SHP77 (cell line): ENCODE measurements at regions not wholly inside any gene's neighbourhood (a gene's known extent, or its start where the extent isn't known, plus 50 kb on each side); places are given as distances from the start of the nearest gene placed in this dataset.

Source experiments
- DNase-seq, 2 experiments: peaks; one replicate each; lab custom pipeline; 2025; lab: John Stamatoyannopoulos, UW

- no peak for DNase-seq
Measured at GRCh38 chr15:39347453-39347852, 233.4 kb upstream of the THBS1 start.

DNA sequence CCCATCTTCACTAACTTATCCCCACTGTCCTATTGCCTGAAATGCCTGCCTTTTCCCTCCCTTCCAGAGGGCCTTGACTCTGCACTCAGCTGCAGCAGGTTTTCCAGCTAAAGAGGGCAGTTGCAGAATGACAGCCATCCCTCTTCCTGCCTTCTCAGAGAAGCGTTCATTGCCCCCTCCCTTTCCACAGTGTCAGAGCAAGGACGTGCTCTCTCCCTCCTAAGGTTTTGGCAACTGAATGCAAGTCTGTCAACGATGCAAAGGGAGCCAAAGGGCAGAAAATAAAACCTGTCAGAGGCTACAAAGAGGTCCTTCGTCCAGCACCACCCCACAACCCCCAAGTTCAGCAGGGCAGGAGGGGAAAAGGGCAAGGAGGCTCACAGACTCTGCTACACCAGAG is 230.1 kb upstream of the THBS1 start:
- no peak for DNase-seq

- no peak for DNase-seq
Measured at GRCh38 chr15:39354189-39354588, 226.7 kb upstream of the THBS1 start.

DNA sequence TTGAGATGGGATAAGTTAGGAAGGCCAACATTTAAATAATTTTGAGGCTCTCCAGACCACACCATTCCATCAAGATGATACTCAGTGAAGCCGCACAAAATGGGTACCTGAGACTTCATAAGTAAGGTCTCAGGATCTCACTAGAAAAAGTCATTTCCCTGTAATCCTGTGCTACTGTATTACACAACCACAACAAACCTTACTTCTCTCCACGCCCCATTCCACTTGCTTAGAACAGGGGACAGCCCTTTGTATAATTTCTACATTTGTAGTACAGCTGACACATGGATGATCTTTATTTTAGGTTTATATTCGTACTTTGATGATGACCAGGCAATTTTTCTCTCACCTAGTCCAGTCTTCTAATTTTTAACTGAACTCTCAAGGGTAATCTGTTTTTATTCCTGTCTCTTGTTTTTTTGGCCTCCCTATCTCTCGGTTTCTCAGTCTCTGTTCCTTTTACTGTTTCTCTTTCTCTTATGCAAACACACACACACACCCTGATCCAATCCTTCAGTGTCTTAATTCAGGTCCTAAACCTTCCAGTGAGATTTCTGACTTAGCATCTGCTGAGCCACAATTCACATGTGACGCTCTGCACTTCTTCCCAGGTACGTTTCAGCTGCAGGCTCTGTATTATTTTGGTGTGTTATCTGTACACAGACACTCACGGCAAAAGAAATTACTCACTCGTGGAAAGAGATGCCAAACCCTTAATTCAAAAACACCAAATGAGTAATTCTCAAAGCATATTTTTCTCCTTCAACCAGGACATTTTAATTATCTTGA is 223.2 kb upstream of the THBS1 start:
- no peak for DNase-seq

GRCh38 chr15:39358441-39359041 is 222.3 kb upstream of the THBS1 start:
- no peak for DNase-seq

DNA sequence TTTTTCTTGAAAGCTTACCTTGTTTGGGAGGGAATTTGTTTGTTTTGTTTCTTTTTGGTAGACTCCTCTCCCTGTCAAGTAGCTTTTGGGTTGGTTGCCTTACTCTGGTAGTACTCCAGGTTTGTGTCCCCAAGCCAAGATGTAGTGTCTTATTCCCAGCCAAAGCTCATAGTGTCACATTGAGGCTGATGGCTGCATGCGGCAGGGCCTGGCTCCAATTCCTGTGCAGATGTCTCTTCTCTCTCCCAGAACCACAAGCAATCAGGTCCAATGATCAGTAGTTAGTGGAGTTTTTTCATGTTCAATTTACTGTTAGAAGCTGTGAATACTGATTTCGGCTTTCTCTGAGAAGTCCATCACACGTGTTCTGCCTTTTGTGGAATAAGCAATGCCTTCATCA is 221.1 kb upstream of the THBS1 start:
- DNase-seq: no peak

GRCh38 chr15:39360452-39360851 is 220.4 kb upstream of the THBS1 start:
- DNase-seq: no peak

GRCh38 chr15:39361497-39361896 is 219.4 kb upstream of the THBS1 start:
- no peak for DNase-seq

GRCh38 chr15:39362821-39363561 is 217.9 kb upstream of the THBS1 start:
- DNase-seq: no peak

DNA sequence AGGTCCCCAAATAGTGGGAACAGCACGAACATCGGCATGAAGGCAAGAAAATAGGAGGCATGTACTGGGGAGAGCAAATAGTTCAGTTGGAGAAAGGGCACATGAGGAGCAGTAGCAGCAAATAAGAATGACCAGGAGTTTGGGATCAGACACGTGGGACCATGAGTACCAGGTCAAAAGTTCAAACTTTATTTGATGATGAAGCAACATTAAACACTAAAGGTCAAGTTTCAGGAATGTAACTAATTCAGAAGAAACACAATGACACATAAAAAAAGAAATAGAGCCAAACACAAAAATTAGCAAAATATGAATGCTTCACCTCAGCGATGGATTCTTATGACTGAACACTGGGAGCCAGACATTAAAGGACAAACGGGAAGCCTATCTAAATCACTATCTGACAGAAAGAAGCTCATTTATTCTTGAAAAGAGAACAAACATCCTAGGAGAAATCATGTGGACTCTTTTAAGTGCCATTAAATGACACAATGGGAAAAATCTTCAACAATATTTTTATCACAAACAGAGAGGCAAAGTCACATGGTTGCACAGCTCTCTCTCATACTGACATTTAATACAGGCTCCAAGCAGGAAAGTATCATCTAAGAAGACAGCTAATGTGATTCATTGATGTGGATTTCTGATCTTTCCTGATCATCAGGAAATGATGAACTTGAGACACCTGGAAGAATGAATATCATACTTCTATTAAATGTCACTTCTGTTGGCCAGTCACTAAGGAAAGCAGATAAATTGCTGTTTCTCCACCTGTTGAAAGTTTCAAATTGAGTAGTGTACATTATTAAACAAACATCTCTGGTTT is 216.9 kb upstream of the THBS1 start:
- DNase-seq: no peak

DNA sequence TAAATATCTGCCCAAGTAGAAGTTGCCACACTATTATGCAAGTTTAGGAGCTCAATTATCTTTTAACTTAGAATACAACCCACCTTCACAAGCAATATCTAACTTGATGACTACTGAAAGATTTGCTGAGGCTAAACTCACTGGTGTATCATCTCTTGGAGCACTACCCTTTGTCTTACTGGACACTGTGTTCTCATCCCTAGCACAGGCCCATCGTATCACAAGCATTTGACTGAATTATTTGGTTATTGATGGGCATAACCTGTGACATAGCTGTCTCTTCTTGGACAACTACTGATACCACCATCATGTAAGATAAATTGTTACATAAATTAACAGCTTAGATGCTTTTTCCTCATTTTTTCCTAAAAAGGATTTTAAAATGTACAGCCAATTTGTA is 216.2 kb upstream of the THBS1 start:
- DNase-seq: no peak

- DNase-seq: no peak
Measured at GRCh38 chr15:39365161-39365560, 215.7 kb upstream of the THBS1 start.

- DNase-seq: no peak
Measured at GRCh38 chr15:39365873-39366272, 215.0 kb upstream of the THBS1 start.

- no peak for DNase-seq
Measured at GRCh38 chr15:39367596-39367995, 213.3 kb upstream of the THBS1 start.

GRCh38 chr15:39369768-39370167 is 211.1 kb upstream of the THBS1 start:
- no peak for DNase-seq

DNA sequence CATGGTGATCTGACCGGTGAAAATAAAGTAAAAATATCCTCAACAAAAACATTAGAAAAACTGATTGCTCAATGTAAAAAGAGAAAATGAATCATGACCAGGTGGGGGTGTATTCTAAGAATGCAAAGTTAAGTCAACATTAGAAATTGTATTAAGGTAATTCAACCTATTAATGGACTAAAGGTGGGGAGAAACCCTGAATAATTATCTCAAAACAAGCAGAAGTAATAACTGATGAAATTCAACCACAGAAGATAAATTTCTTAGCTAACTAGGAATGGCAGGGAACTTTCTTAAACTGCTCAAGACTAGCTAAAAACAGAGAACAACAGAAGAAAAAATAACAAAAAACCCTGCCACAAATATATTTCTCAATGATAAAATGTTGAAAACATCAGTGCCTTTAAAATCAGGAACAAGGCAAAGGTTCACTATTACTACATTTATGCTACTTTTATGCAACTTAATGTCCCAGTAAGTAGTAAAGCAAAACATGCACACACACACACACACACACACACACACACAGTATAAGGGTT is 204.4 kb upstream of the THBS1 start:
- DNase-seq: no peak

DNA sequence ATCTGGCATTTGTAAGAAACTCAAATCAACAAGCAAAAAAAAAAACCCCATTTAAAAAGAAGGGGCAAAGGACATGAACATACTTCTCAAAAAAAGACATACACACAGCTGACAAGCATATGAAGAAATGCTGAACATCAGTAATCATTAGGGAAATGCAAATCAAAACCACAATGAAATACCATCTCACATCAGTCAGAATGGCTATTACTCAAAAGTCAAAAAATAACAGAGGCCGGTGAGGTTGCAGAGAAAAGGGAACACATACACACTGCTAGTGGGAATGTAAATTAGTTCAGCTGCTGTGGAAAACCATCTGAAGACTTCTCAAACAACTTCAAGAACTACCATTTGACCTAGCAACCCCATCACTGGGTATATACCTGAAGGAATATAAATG is 199.4 kb upstream of the THBS1 start:
- no peak for DNase-seq

- DNase-seq: no peak
Measured at GRCh38 chr15:39388118-39388517, 192.8 kb upstream of the THBS1 start.

DNA sequence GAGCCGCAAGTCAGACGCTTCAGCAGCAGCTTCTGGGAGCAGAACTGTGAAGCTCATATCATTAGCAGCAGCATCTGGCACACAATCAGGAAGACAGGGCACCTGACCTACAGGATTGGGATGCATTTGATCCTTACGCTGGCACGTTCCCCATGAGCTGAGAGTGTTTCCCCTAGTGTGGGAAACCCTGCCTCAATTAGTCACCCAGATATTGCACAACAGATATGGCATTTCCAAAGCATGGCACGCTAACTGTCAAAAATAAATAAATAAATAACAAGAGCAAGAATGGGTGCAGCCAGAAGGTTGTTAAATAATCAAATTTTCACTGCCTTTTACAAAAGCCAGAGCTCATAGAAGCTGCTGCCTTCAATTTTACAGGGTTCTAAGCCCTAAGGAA is 189.6 kb upstream of the THBS1 start:
- no peak for DNase-seq

DNA sequence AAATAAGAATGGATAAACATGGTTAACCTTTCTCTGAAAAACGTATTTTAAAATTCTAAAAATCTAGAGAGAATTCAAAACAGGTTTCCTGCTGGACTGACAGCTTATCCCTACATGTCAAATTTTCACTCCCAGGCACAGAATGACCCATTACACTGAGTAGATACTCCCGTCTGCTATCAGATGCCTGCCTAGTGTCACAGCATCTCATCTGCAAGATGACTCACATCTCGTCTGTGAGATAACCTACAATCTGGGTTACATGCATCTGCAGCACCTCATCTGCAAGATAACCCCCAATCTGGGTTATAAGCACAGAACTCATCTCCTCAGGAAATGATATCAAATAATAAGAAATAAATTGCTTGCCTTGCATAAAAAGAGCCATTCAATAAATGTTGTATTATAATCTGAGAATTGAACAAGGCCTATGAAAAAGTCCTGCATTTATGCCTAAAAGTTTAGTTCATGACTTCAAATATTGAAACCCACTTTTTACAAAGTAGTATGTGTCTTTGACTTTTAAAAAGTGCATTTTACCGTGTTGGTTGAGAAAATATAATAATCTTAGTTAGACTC is 188.3 kb upstream of the THBS1 start:
- no peak for DNase-seq

- DNase-seq: no peak
Measured at GRCh38 chr15:39393575-39394335, 187.1 kb upstream of the THBS1 start.
